Gastroesophageal sphincter (tissue), 3 donors: ENCODE measurements at regions not wholly inside any gene's neighbourhood (a gene's known extent, or its start where the extent isn't known, plus 50 kb on each side); places are given as distances from the start of the nearest gene placed in this dataset.

Experiments used
- CTCF ChIP-seq, 4 experiments: fragments of 200-600 bp in 2 of 4; fragments of 450-650 bp in 2 of 4; sonication (generic) in 1 of 4; IDR thresholded peaks; one replicate each; pipeline ENCODE4 v1.5.1; 2017 to 2019; ENCODE audit warnings: antibody characterized with exemption in 4 of 4, mild to moderate bottlenecking in 2 of 4, moderate library complexity in 2 of 4
- EP300 ChIP-seq: sonication (generic); formaldehyde crosslinking; IDR thresholded peaks from one replicate; pipeline ENCODE4 v1.6.1; 2017; ENCODE audit warnings: antibody characterized with exemption, mild to moderate bottlenecking
- POLR2A ChIP-seq, 2 donors: fragments of 450-650 bp; IDR thresholded peaks; one replicate each; pipeline ENCODE4 v1.6.1; 2017; ENCODE audit warnings: antibody characterized with exemption in 2 of 2, mild to moderate bottlenecking in 2 of 2, moderate library complexity in 1 of 2
- POLR2AphosphoS5 ChIP-seq: sonication (generic); formaldehyde crosslinking; IDR thresholded peaks from one replicate; pipeline ENCODE4 v1.6.1; 2017; ENCODE audit warnings: antibody characterized with exemption

GRCh38 chr20:3314391-3314790, 75.4 kb upstream of the SLC4A11 start:
- TF ChIP-seq POLR2A (IDR thresholded peaks at IDR 0.05) (no peak), CTCF (IDR thresholded peaks at IDR 0.05) (no peak), POLR2AphosphoS5 (no peak), EP300 (no peak)
